GM21529 (cell line): ENCODE measurements at regions not wholly inside any gene's neighbourhood (a gene's known extent, or its start where the extent isn't known, plus 50 kb on each side); places are given as distances from the start of the nearest gene placed in this dataset.

Experiments used
- ATAC-seq: cut with Tn5 transposase; IDR thresholded peaks from one replicate; pipeline ENCODE4 v1.9.1; 2021; ENCODE audit not compliant: unreplicated experiment

DNA sequence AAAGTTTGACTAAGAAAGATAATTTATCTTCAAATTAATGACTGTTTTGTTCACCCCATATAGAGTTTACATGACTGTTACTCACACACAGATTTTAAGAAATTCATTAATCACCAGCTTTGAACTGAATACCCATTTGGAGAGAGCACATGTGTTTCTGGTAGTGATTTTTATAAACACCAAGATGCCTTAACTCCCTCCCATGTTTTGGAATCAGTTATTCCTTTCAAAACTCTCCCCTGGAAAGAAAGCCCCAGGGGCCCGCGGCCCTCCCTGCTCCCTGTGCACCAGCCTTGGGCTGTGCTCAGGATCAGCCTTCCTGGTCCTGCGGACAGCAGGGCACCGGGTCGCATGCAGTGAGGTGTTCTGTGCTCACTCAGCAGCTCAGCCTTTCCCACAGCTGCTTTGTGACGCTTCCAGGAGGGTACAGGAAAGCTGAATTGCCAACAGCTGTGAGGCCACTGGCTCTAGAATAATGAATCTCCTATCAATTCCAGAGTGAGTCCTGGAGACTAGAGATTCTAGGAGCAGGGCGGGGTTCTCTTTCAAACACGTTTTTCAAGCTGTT lies 483.2 kb downstream of the EFNB2 start:
- ATAC-seq: no peak

GRCh38 chr13:106049171-106049570 lies 486.3 kb downstream of the EFNB2 start:
- no peak for ATAC-seq

DNA sequence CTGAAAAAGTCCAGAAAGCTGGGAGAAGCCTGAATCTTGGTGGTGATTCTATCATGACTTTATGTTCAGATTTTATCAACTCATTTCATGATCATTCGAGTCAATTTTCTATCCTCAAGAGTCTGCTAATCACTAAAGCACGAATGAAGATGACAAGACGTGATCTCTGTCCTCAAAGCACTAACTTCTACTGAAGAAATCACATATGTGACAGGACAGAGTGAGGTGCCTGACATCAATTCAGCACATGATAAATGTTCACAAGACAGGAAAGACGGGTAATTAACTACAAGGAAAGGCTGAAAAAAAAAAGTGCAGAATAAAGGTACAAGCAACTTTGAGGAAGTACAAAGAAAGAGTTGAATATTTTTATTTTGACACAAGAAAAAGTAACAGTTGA lies 487.1 kb downstream of the EFNB2 start:
- ATAC-seq: no peak

GRCh38 chr13:106047859-106048258 lies 487.6 kb downstream of the EFNB2 start:
- ATAC-seq: no peak

DNA sequence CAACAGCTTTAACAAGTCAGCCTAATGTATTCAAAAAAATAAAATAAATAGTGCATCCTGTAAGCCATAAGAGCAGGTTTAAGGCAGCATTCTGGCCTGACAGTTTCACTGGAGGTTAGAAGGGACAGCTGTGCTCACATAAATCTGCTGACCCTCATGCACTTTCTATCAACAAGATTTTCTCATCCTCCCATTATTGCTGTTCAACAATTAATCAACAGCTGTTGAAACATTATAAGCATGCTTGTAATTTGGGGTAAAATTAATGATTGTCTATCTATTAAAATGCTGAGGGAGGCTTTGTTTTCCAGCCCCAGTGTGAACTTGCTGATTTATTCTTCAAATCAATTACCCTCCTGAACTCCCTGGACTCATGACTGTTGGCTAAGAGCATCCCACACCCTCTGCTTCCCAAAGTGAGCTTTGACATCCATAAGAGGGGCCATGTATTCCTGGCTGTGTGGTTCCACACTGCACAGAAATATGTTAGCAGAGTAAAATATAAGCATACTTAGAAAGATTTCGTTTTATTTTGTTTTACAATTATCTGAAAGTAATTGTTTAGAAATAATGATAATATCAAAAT lies 492.4 kb downstream of the EFNB2 start:
- no peak for ATAC-seq

- no peak for ATAC-seq
Measured at GRCh38 chr13:106041445-106041844, 494.0 kb downstream of the EFNB2 start.

- ATAC-seq: no peak
Measured at GRCh38 chr13:106038752-106039151, 496.7 kb downstream of the EFNB2 start.

- ATAC-seq: no peak
Measured at GRCh38 chr13:106036870-106037269, 498.6 kb downstream of the EFNB2 start.

GRCh38 chr13:106034201-106034600 lies 501.3 kb downstream of the EFNB2 start:
- no peak for ATAC-seq

GRCh38 chr13:106033659-106034058 lies 501.8 kb downstream of the EFNB2 start:
- no peak for ATAC-seq

GRCh38 chr13:106032441-106032840 lies 503.0 kb downstream of the EFNB2 start:
- no peak for ATAC-seq

- ATAC-seq: no peak
Measured at GRCh38 chr13:106029676-106030290, 505.7 kb downstream of the EFNB2 start.

- no peak for ATAC-seq
Measured at GRCh38 chr13:106028911-106029310, 506.6 kb downstream of the EFNB2 start.

DNA sequence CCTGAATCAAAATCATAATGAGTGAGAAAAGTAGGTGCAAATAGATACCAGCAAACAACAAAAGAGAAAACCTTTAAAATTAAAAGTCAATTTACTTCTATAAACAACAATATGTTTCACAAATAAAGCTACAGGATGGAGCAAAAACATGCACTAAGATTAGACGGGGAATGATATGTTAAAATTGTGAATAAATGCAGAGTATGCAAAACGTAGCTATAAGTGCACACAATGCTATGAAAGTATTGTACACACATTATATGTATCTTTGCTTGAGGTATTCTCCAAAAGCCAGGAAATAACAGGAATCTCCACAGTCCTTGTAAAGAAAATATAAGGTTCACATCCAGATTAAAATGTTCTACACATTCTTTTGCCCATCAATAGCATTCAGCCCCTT lies 523.9 kb downstream of the EFNB2 start:
- no peak for ATAC-seq

GRCh38 chr13:106010836-106011235 lies 524.6 kb downstream of the EFNB2 start:
- no peak for ATAC-seq

DNA sequence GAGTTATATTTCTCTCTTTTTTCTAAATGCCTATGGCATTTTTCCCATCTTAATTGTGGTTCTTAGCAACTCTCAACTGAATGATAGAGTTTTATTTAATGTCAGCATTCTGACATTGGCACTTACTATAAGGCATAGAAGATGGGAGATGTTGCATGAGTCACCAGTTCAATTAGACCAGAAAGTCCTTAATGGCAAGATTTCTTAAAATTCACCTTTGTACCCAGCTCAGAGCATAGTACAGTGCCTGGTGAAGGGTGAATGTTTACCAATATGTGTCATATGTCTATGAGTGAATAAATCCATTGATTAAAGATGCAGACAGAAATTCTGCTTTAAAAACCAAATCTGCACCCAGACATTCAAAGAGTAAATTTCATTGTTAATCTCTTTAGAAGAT lies 526.9 kb downstream of the EFNB2 start:
- no peak for ATAC-seq

GRCh38 chr13:106007156-106007555 lies 528.3 kb downstream of the EFNB2 start:
- ATAC-seq: no peak

DNA sequence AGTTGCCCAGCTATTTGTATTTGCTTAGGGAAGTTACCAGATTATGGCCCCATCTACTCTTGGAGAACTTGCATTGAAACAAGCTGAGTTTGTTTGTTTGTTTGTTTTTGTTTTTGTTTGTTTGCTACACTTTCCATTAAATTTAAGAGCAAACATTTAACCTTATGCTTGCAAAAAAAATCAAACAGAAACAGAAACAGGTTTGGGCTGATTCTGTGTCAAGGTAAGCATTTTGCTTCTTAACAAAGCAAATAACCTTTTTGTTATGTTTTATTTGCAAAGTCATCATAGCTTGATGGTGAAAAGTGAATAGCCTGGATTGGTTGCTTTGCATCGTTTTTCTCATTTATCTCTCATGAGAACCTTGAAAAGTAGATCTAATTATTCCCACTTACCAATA lies 531.8 kb downstream of the EFNB2 start:
- no peak for ATAC-seq

- no peak for ATAC-seq
Measured at GRCh38 chr13:106001443-106001842, 534.0 kb downstream of the EFNB2 start.

DNA sequence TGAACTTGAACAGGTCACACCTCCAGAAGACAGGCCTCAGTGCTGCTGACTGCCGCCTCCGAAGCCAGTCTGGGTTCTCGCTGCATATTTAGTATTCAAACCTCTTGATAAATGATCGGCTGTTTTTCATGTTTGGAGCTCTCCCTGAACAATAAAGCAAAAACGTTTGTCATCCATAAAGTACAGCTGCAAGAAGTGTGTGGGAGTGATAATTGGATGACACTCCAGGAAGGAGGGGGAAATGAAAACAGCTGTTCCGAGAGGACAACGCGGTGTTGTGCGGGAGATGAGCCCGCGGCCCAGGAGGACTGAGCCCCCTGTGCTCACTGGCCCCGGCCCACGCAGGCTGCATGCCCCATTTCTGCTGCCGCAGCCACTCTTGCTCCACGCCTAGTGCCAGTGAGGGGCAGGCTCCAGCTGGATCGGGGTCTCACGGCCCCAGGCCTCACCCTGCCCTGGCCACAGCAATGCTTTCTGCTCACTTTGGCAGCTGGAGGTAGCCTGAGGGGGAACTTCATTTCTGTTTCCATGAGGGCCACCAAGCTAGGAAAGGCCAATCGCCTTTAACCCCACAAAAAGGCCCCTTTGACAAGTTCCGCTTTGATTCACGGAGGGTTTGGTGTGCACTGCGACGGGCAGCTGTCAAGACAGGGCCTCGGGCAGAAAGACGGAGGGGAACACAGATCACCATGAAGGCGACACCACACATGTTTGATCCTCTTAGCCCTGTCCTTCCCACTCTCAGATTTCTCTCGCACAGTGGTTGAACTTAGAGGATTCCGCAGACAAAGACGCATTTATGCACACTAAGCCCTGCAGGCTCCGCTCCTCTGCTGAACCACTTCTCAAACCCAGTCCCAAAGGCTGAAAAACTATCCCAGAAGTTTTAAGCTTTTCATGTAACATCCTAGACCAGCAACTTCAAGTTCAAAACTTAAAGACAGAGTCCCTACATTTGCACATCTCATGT lies 537.6 kb downstream of the EFNB2 start:
- no peak for ATAC-seq

DNA sequence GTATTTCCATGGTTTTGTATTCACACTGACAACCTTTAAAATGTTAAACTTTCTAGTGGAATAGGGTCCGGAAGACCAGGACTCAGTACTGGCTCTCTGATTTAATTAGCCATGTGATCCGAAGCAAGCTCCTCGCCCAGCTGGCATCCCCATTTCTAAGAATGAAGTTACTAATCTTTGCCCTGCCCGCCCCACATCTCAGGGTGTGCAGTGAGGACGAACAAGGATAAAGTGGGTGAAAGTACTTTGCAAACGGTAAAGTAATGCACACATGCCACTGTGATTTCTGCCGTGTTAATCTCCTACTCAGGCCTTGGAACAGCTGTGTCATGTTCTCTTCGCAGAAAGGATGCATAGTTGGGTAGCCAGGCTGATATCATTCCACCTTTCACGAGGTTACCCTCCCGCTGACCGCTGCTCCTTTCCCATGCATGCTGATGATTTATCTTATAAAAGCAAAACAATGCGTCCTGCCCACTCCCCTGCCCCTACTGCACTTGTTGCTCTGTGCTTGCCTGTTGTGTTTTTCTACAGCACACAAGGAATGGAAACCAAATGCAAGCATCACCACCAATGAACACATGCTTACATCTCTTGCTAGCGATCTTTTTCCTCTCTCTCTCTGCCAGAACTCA lies 539.0 kb downstream of the EFNB2 start:
- ATAC-seq: no peak
